ENCODE measurements at regions not wholly inside any gene's neighbourhood (a gene's known extent, or its start where the extent isn't known, plus 50 kb on each side); places are given as distances from the start of the nearest gene placed in this dataset.

DNA sequence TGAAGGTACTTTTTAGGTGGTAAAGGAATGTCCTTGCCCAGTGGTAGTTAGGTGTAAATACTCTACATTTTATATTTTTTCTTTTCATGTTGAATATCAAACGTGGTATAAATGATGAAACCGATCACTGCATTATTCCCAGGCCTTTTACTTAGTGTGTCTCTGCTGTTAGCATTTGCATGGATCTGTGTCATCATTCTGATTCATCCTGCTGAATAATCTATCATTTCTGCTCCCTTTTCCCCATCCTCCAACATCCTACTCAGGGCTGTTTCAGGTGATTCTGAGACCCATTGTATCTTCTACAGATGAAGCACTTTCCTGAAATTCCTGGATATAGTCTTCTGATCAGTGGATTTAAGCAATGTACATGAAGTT, 61.0 kb upstream of the PTHLH start:
- TF ChIP-seq EZH2 (IDR thresholded peaks at IDR 0.05; ENCODE audit: insufficient read depth, poor library complexity, severe bottlenecking) (no peak), EZH2phosphoT487 (IDR thresholded peaks at IDR 0.05; ENCODE audit: insufficient read depth, low read depth) (no peak)

All from GM23248 (cell line).